ENCODE measurements at regions not wholly inside any gene's neighbourhood (a gene's known extent, or its start where the extent isn't known, plus 50 kb on each side); places are given as distances from the start of the nearest gene placed in this dataset.

DNA sequence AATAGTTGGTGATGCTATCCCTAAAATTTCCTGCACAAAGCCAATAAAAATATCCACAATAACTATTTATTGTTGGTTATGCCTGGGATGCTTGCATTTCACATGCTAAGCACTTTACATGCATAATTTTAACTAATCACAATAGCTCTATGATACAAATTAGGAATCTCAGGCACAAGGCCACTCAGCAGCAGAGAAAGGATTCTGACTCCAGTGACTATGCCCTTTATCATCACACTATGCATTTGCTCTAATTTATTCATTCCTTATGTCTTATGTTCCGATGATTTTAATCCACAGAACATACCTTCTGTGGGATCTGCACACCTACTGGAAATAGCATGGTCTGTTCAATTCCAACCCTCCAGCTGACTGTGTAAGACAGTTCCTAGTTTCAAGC, 476.1 kb downstream of the TMEM232 start:
- H3K9me1 ChIP-seq (replicated peaks; ENCODE audit: control insufficient read depth, extremely low read depth, insufficient read depth, low read length): no peaks in the 10 kb centered on the region
- dilution Hi-C loops (cut with MboI; ENCODE audit: extremely low pct_ligation_motif_present, low sequenced_read_pairs): no loop called here
- ChIA-PET CTCF (no interaction called here), POLR2A (no interaction called here)
- no peaks in the 10 kb centered on the region for H3K36me3 ChIP-seq (ENCODE audit: control insufficient read depth in 2 of 2, extremely low read depth in 1 of 2, insufficient read depth in 2 of 2, low read length in 2 of 2)
- no peaks in the 10 kb centered on the region for H3K27me3 ChIP-seq (ENCODE audit: control insufficient read depth in 2 of 2, insufficient read depth in 2 of 2, low read length in 2 of 2)
- no peaks in the 10 kb centered on the region for H4K20me1 ChIP-seq (replicated peaks; ENCODE audit: control insufficient read depth, extremely low read depth, insufficient read depth, low read length)
- H2AFZ ChIP-seq (ENCODE audit: low read depth, low read length): no peak overlapping the region
- no peak overlapping the region for H3K27ac ChIP-seq (ENCODE audit: insufficient read depth, low read depth, low read length)
- no peak overlapping the region for H3K9ac ChIP-seq (replicated peaks; ENCODE audit: extremely low read depth, insufficient read depth, low read length)
- H3K9me3 ChIP-seq (replicated peaks; ENCODE audit: control insufficient read depth, insufficient read depth, low read length): no peaks in the 10 kb centered on the region
- BruUV-seq (replicated peaks): no TSS peak
- no peaks in the 10 kb centered on the region for H3K4me1 ChIP-seq (ENCODE audit: control insufficient read depth, extremely low read depth, insufficient read depth, low read length)
- TF ChIP-seq JUN (IDR thresholded peaks at IDR 0.05; ENCODE audit: borderline replicate concordance, insufficient read depth, insufficient read length, low read depth): no peak
- TF ChIP-seq POLR2AphosphoS5 (IDR thresholded peaks at IDR 0.05; ENCODE audit: insufficient read depth, low read depth, low read length): no peak
- TF ChIP-seq POLR2A (IDR thresholded peaks at IDR 0.05; ENCODE audit: low read depth, low read length): no peak
- TF ChIP-seq, protein P1, sequence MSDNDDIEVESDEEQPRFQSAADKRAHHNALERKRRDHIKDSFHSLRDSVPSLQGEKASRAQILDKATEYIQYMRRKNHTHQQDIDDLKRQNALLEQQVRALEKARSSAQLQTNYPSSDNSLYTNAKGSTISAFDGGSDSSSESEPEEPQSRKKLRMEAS (IDR thresholded peaks at IDR 0.05; ENCODE audit: insufficient read depth, insufficient read length): no peak
- no peak for TF ChIP-seq FOS (IDR thresholded peaks at IDR 0.05; ENCODE audit: borderline replicate concordance, insufficient read depth, low read length)
- TF ChIP-seq GATA2 (IDR thresholded peaks at IDR 0.05; ENCODE audit: insufficient read depth, insufficient read length, low read depth, low read length): no peak
- TF ChIP-seq EZH2 (IDR thresholded peaks at IDR 0.05; ENCODE audit: borderline replicate concordance, low read depth, low read length, severe bottlenecking): no peak
- TF ChIP-seq MYC (IDR thresholded peaks at IDR 0.05; ENCODE audit: low read depth, low read length): no peak
- TF ChIP-seq, protein P2, sequence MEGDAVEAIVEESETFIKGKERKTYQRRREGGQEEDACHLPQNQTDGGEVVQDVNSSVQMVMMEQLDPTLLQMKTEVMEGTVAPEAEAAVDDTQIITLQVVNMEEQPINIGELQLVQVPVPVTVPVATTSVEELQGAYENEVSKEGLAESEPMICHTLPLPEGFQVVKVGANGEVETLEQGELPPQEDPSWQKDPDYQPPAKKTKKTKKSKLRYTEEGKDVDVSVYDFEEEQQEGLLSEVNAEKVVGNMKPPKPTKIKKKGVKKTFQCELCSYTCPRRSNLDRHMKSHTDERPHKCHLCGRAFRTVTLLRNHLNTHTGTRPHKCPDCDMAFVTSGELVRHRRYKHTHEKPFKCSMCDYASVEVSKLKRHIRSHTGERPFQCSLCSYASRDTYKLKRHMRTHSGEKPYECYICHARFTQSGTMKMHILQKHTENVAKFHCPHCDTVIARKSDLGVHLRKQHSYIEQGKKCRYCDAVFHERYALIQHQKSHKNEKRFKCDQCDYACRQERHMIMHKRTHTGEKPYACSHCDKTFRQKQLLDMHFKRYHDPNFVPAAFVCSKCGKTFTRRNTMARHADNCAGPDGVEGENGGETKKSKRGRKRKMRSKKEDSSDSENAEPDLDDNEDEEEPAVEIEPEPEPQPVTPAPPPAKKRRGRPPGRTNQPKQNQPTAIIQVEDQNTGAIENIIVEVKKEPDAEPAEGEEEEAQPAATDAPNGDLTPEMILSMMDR (IDR thresholded peaks at IDR 0.05; ENCODE audit: extremely low read depth in 1 of 2, insufficient read depth in 1 of 2, low read depth in 1 of 2, low read length in 2 of 2): no peak
- intact Hi-C loops (cut with micrococcal nuclease): no loop called here
- H3K4me2 ChIP-seq (ENCODE audit: insufficient read depth, low read length): no peak overlapping the region
- no peaks in the 10 kb centered on the region for H3K79me2 ChIP-seq (ENCODE audit: control insufficient read depth, insufficient read depth, low read length)
- no peak for FAIRE-seq
- H3K4me3 ChIP-seq (replicated peaks in 1 of 3; ENCODE audit: insufficient read depth in 1 of 3, low read depth in 1 of 3, low read length in 3 of 3): no peak overlapping the region
- no peak for DNase-seq (ENCODE audit: low read depth, low spot score)

Data from endothelial cell of umbilical vein (primary cell).